Breast epithelium (tissue), 3 donors: ENCODE measurements at regions not wholly inside any gene's neighbourhood (a gene's known extent, or its start where the extent isn't known, plus 50 kb on each side); places are given as distances from the start of the nearest gene placed in this dataset.

Source experiments
- POLR2AphosphoS5 ChIP-seq, 3 donors: sonication (generic); formaldehyde crosslinking; IDR thresholded peaks; one replicate each; pipeline ENCODE4 v1.6.1; 2017; ENCODE audit warnings: antibody characterized with exemption in 3 of 3
- TF ChIP-seq, protein P1 (sequence below), 3 donors: fragments of 450-650 bp; IDR thresholded peaks; one replicate each; pipeline ENCODE4 v1.5.1; 2016 to 2017; ENCODE audit warnings: antibody characterized with exemption in 3 of 3, mild to moderate bottlenecking in 3 of 3, moderate library complexity in 3 of 3

DNA sequence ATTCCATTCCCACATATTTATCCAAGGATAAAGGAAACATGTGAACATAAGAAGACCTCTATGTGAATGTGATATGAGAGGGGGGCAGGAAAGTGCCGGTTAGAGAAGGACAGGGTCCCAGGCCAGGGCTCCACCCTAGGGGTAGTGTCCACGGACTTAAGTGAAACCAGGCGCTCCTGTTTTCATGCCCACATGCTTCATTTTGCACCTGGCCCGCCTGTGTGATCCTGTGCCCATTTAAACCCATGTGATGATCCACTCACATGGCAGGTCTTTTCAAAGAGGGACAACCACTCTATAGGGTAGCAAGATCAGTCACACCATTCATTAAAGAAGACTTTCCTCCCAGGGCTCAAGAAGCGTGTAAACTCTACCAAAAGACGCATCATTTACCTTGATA, 865.3 kb upstream of the GJE1 start:
- TF ChIP-seq, protein P1, sequence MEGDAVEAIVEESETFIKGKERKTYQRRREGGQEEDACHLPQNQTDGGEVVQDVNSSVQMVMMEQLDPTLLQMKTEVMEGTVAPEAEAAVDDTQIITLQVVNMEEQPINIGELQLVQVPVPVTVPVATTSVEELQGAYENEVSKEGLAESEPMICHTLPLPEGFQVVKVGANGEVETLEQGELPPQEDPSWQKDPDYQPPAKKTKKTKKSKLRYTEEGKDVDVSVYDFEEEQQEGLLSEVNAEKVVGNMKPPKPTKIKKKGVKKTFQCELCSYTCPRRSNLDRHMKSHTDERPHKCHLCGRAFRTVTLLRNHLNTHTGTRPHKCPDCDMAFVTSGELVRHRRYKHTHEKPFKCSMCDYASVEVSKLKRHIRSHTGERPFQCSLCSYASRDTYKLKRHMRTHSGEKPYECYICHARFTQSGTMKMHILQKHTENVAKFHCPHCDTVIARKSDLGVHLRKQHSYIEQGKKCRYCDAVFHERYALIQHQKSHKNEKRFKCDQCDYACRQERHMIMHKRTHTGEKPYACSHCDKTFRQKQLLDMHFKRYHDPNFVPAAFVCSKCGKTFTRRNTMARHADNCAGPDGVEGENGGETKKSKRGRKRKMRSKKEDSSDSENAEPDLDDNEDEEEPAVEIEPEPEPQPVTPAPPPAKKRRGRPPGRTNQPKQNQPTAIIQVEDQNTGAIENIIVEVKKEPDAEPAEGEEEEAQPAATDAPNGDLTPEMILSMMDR (IDR thresholded peaks at IDR 0.05), result no peak
- no peak for TF ChIP-seq POLR2AphosphoS5 (IDR thresholded peaks at IDR 0.05)
